HG03025 (cell line): ENCODE measurements at regions not wholly inside any gene's neighbourhood (a gene's known extent, or its start where the extent isn't known, plus 50 kb on each side); places are given as distances from the start of the nearest gene placed in this dataset.
"Not testable (repeated sequence)": the region's sequence is repeated elsewhere in the genome, so short reads cannot be mapped to it uniquely, and the experiment has no call there.

Experiments
- ATAC-seq: cut with Tn5 transposase; IDR thresholded peaks from one replicate; pipeline ENCODE4 v1.9.1; 2021; ENCODE audit warnings: mild to moderate bottlenecking, moderate library complexity; ENCODE audit not compliant: unreplicated experiment, low FRiP score

GRCh38 chr3:110628650-110629301, 442.8 kb upstream of the NECTIN3 start:
- ATAC-seq = no peak

DNA sequence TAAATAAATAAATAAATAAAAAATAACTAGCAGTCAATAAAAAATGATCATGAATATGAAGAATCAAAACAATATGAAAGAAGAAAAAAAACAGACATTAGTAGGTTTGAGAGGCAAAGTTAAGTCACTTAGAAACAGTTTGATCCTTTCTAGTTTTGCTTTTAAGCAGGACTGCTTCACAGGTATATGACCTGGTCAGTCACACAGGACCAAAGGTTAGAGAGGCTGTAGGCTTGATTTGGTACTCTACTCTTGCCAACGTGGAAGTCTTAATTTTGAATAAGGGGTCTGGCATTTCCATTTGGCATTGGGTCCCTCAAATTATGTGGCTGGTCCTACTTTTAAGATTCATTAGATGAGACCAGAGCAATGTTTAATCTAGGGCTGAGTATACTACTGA, 441.7 kb upstream of the NECTIN3 start:
- no peak for ATAC-seq

- ATAC-seq = no peak
Measured at GRCh38 chr3:110644203-110644602, 427.4 kb upstream of the NECTIN3 start.

DNA sequence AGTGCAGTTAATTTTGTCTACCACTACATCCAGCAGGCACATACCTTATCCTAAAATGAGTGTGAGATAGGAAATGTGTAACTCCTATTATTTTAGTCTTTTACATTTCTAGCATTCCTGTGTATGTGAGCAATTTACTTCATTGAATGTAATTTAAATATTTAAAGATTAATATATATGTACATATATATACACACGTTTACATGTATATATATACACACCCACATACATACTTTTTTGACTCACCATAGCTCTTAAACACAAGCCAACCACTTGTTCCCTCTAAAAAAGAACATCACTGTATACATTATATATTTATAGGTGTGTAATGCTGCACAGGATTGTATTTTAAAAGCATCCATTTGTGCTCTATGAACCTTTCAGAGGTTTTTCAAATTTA, 425.6 kb upstream of the NECTIN3 start:
- no peak for ATAC-seq

DNA sequence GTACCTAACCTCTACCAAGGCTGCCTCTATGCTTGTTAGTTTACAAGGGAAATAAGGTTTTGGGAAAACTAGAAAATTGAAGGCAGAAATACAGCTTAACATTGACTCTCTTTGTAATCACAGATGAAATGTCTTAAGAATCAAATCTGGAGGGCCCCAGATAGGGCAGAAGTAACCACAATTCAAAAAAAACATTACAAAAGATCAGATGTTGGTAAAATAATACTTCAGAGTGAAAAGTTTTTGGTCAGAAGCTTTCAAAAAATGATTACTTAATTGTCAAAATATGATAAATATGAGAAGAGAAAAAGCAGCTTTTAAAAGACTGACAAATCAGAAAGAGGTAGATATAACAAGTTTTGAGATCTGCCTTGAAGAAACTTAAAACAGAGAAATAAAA, 425.1 kb upstream of the NECTIN3 start:
- ATAC-seq = no peak

DNA sequence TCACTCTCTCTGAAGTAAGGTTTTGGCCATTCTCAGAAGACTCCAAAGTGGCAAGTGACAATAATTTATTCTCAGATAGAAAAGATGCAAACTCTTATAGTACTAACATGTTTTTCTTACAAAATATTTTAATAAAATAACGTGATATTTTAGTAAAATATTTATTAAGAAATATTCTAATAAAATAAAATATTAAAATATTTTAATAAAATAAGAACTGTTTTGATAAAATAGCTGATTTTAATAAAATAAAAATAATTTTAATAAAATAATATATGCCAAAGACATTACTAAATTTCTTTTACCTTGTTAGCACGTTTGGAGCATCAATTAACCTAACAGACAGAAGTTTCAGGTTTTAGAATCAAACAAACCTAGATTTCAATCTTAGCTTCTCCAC, 424.0 kb upstream of the NECTIN3 start:
- ATAC-seq = no peak

- no peak for ATAC-seq
Measured at GRCh38 chr3:110650741-110651140, 420.9 kb upstream of the NECTIN3 start.

- no peak for ATAC-seq
Measured at GRCh38 chr3:110654843-110655502, 416.6 kb upstream of the NECTIN3 start.

DNA sequence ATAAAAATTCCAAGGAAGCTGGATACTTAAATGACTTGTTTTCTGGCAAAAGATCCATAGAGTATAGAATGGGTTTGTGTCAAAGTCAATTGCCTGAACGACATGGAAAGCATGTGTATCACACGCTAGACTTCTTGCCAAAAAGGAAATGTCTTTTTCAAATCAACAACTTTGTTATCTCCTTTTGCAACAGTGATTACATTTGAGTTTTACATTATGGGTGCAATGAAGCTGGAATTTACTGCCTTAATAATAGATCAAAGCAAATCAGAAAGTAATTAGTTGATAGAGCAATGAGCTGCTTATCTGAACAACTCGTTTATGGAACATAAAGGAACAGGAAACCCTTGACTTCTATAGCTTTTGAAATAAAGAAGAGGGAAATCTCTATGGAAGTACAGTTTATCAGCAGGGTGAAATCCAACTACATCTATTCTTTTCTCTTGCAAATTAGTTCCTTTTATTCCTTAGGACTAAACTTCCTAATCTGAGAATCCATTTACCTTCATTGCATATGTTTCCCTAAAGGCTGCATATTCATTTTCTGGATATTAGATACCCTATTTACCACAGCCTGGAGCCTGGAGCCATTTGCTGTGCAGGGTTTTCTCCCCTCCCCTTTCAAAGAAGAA, 415.1 kb upstream of the NECTIN3 start:
- ATAC-seq = no peak

DNA sequence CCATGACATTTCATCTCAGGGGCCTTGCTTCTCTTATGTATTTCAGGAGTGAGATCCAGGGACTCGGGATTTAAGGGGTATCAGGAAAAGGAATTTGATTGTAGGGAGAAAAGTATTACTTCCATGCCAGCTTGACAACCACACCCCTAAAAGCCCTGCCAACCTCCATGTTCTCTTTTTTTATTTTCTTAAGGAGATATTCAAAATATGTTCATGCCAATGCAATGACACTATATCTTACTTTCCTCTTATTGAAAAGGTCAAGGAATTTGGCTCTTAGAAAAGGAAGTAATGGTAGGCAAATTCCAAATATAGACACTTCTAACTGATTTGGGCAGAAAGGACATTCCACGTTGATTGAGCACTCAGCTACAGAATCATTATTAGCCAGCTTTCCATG, 407.5 kb upstream of the NECTIN3 start:
- no peak for ATAC-seq

GRCh38 chr3:110666495-110666894, 405.1 kb upstream of the NECTIN3 start:
- no peak for ATAC-seq

DNA sequence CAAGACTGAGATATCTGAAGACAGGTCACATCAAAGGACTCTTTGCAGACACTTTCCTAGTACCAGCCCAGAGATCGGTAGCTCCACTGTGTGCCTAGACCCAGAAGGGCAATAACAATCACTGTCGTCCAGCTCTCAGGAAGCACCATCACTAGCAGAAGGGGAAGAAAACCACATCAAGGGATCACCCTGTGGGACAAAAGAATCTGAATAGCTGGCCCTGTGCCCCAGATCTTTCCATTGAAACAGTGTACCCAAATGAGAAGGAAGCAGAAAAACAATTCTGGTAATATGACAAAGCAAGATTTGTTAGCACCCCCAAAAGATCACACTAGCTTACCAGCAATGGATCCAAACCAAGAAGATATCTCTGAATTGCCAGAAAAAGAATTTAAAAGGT, 404.4 kb upstream of the NECTIN3 start:
- ATAC-seq = no peak

DNA sequence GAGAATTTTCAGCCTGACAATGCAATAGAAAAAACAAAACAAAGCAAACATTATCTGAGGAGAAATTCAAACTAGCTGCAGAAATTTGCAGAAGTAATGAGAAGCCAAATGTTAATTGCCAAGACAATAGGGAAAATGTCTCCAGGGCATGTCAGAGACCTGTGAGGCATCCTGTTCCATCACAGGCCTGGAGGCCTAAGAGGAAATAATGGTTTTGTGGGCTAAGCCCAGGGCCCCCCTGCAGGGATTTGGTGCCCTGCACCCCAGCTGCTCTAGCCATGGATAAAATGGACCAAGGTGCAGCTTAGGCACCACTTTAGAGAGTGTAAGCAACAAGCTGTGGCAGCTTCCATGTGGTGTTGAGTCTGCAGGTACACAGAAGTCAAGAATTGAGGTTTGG, 401.2 kb upstream of the NECTIN3 start:
- no peak for ATAC-seq

DNA sequence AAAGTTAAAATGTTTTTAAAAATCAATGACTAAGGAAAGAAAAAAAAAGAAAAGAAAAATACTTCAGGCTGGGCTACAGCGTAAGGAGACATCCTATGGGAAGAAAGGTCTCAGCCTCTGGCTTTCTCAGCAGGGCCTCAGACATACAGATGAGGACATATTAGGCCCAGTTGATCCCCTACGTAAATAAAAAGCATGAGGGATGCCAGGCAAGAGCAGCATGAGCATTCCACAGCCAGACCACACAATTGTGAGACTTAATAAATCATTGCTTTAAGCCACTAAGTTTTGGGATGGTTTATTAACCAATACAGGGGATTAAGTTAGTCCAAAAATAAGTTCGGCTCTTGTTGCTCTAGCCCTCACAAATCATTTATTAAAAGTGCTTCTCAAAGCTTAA, 394.1 kb upstream of the NECTIN3 start:
- ATAC-seq = no peak

DNA sequence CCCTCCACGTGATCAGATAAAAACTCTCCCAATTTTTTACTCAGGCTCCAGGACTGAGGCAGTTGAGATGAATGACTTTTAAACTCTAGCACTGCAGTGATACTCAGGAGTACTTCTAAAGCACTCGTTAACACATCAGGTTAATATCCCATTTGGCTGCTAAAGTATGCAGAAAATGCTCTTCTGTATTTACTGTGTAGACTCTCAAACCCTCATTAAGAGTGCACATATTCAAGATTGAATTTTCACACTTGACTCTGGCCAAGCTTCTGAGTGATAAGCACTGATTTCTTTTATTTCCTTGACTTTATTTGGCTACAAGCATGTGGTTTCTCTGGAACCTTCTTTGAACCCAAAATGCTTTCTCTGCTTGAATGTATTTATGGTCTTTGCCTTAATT, 392.3 kb upstream of the NECTIN3 start:
- no peak for ATAC-seq

DNA sequence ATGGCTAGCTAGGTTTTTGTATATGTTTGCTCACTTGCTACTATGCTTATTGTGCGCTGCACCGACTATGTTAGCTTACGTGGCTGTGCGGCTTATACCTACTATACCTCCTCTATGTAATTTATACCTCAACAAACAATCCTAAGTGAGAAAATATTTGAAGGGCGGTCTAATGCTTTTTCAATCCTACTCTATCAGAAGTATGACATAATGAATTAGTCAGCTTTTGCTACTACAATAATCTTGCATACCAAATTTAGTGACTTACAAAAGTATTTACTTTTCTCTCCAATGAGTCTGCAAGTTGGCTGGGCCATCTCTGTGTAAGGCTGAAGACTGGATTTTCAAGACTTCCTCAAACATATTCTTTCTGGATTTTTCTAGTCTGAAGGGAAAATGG, 391.2 kb upstream of the NECTIN3 start:
- no peak for ATAC-seq

DNA sequence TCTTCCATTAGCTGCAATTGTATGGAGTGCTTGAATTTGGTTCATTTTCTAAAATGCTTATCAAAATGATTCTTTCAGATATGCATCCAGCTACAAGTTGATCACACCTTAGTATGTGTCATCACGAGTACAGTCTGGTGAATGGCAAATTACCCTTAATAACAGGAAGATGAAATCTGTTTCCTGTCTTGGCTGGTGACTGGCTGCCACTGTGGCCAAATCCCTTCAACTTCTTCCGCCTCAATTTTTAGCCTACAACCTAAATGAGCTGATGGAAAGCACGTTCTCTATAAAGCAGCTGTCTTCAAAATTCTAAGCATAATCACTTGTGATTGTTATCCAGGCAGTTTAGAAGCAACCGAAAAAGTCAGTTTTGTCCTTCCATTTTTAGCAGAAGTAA, 387.1 kb upstream of the NECTIN3 start:
- no peak for ATAC-seq

DNA sequence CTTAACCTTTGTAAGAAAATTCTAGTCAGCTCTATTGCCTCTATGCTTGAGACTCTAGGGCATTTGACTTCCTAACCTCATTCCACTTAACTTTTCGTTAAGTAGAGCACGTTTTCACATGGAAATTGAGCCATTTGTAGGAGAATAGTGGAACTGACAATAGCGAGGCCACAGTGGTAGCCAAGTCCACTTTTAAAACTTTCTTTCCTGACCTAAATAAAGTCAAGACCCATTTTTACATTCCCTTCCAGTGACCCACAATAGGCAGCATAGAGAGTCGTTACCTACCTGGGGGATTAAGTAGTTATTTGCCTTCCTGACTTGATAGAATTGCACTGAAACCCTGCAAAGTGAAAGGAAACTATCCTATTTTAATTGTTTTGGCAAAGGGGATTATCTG, 386.0 kb upstream of the NECTIN3 start:
- ATAC-seq = no peak

DNA sequence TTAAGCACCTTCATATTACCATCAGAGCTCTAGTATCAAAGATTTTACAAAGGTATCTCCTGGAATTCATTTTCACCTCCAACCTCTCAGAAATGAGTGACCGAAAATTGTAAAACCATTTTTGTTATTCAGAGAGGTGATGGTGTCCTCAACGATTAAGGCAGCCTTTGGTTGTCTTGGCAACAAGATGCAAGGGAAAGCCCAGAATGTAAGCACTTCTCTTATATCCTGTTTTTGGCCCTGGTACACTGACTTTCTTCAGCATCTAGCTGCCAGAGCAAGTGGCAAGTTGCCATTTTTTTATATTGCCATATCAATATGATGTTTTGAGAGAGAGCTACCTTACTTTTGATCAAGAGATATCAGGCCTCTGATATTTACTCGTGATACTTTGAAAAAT, 384.9 kb upstream of the NECTIN3 start:
- ATAC-seq = no peak

DNA sequence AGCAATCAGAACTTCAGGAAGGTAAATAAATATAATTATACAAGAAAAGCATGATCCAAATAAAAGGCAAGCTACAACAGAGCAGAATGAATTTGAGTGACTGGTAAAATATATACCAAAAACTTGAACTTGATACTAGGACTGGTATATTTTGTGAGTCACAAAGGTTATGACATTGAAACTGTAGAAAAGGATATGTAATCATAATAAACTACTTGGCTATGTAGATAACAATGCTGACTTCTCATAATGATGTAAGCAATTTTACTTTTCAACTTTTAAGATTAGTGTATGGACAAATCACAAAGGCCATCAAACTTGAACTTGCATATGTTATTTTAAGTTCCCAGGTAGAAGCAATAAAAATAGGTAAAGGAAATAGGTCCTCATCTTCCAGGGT, 384.5 kb upstream of the NECTIN3 start:
- ATAC-seq = no peak

- no peak for ATAC-seq
Measured at GRCh38 chr3:110697961-110698360, 373.7 kb upstream of the NECTIN3 start.

GRCh38 chr3:110704332-110704731, 367.3 kb upstream of the NECTIN3 start:
- not testable (repeated sequence) for ATAC-seq
